IMR-90 (cell line): ENCODE measurements at regions not wholly inside any gene's neighbourhood (a gene's known extent, or its start where the extent isn't known, plus 50 kb on each side); places are given as distances from the start of the nearest gene placed in this dataset.

Source experiments
- ATAC-seq: fragments of 200-7000 bp; cut with Tn5 transposase; 2 replicates; pipeline ENCODE4 v1.9.1; 2020; ENCODE audit warnings: low read depth, mild to moderate bottlenecking, moderate library complexity
- BruUV-seq: library from RNA; stranded (reverse); fragments of 400-500 nt; replicated peaks from 2 replicates; lab custom pipeline; 2021; lab: Mats Ljungman, UMichigan
- CTCF ChIA-PET: fragments of 300-600 bp; formaldehyde crosslinking; extraction: SDS; loops from one replicate; lab custom pipeline; 2021; ENCODE audit warnings: antibody characterized with exemption; lab: Yijun Ruan, JAX
- POLR2A ChIA-PET: fragments of 300-600 bp; sonication (Branson Sonifier 250); formaldehyde crosslinking; loops from one replicate; lab custom pipeline; 2022; ENCODE audit warnings: antibody characterized with exemption; ENCODE audit not compliant: unreplicated experiment; lab: Charles Lee
- DNase-seq: peaks from one replicate; pipeline ENCODE4 v3.0.0; 2013
- H2AFZ ChIP-seq: replicated peaks from 2 replicates; pipeline ENCODE3; 2013; ENCODE audit warnings: low read length, mild to moderate bottlenecking; ENCODE audit not compliant: poor library complexity
- H2AK5ac ChIP-seq: 2 replicates; pipeline ENCODE4 v1.6.1; 2013; ENCODE audit warnings: low read depth, low read length, inconsistent platforms
- H2AK9ac ChIP-seq: replicated peaks from 2 replicates; pipeline ENCODE3; 2013; ENCODE audit warnings: mild to moderate bottlenecking, low read depth, low read length, moderate library complexity; ENCODE audit not compliant: poor library complexity
- H2BK120ac ChIP-seq: 2 replicates; pipeline ENCODE4 v1.6.1; 2013; ENCODE audit warnings: low read depth, low read length, inconsistent platforms
- H2BK15ac ChIP-seq: 3 replicates; pipeline ENCODE4 v1.6.1; 2013; ENCODE audit warnings: low read depth, low read length, inconsistent platforms
- H2BK20ac ChIP-seq: 2 replicates; pipeline ENCODE4 v1.6.1; 2013; ENCODE audit warnings: low read depth, mild to moderate bottlenecking, inconsistent platforms, low read length, moderate library complexity
- H2BK5ac ChIP-seq: 2 replicates; pipeline ENCODE4 v1.6.1; 2013; ENCODE audit warnings: mild to moderate bottlenecking, low read depth, low read length, inconsistent platforms; ENCODE audit not compliant: poor library complexity, severe bottlenecking
- H3K14ac ChIP-seq: replicated peaks from 2 replicates; pipeline ENCODE4 v1.6.1; 2013; ENCODE audit warnings: low read depth, low read length, inconsistent platforms
- H3K18ac ChIP-seq: 2 replicates; pipeline ENCODE4 v1.6.1; 2013; ENCODE audit warnings: low read depth, low read length, control low read depth
- H3K23ac ChIP-seq: 2 replicates; pipeline ENCODE4 v1.6.1; 2013; ENCODE audit warnings: low read depth, low read length, inconsistent platforms
- H3K27ac ChIP-seq: 2 replicates; pipeline ENCODE4 v1.5.1; 2013; ENCODE audit warnings: mild to moderate bottlenecking, control low read depth, low read length; ENCODE audit not compliant: insufficient read depth
- H3K27me3 ChIP-seq: 2 replicates; pipeline ENCODE4 v1.6.1; 2013; ENCODE audit warnings: low read length; ENCODE audit not compliant: control insufficient read depth, insufficient read depth
- H3K36me3 ChIP-seq: 2 replicates; pipeline ENCODE4 v1.6.1; 2013; ENCODE audit warnings: low read length, mixed read lengths; ENCODE audit not compliant: control insufficient read depth, insufficient read depth
- H3K4ac ChIP-seq: 2 replicates; pipeline ENCODE4 v1.6.1; 2013; ENCODE audit warnings: low read depth, low read length, inconsistent platforms
- H3K4me1 ChIP-seq: 2 replicates; pipeline ENCODE4 v1.6.1; 2013; ENCODE audit warnings: low read length, mixed read lengths; ENCODE audit not compliant: control insufficient read depth, insufficient read depth
- H3K4me2 ChIP-seq: 2 replicates; pipeline ENCODE4 v1.6.1; 2013; ENCODE audit warnings: low read depth, mild to moderate bottlenecking, control low read depth, low read length, moderate library complexity
- H3K4me3 ChIP-seq: 2 replicates; pipeline ENCODE4 v1.5.1; 2013; ENCODE audit warnings: low read depth, mild to moderate bottlenecking, control low read depth, low read length, moderate library complexity; ENCODE audit not compliant: insufficient read depth
- H3K56ac ChIP-seq: 2 replicates; pipeline ENCODE4 v1.6.1; 2013; ENCODE audit warnings: low read length, inconsistent platforms; ENCODE audit not compliant: insufficient read depth; ENCODE audit errors: extremely low read depth
- H3K79me1 ChIP-seq, 2 experiments: 2 replicates each; pipeline ENCODE4 v1.6.1; 2013; ENCODE audit warnings: low read length in 2 of 2, inconsistent platforms in 1 of 2, low read depth in 1 of 2
- H3K9ac ChIP-seq: 2 replicates; pipeline ENCODE4 v1.6.1; 2013; ENCODE audit warnings: low read depth, low read length, control low read depth
- H3K9me1 ChIP-seq: 2 replicates; pipeline ENCODE4 v1.6.1; 2013; ENCODE audit warnings: low read length, inconsistent platforms; ENCODE audit not compliant: insufficient read depth
- H3K9me3 ChIP-seq: 2 replicates; pipeline ENCODE4 v1.6.1; 2013; ENCODE audit warnings: low read length; ENCODE audit not compliant: control insufficient read depth, insufficient read depth
- H4K20me1 ChIP-seq: 2 replicates; pipeline ENCODE4 v1.6.1; 2013; ENCODE audit warnings: low read length, inconsistent platforms; ENCODE audit not compliant: insufficient read depth
- H4K5ac ChIP-seq: 2 replicates; pipeline ENCODE4 v1.6.1; 2013; ENCODE audit warnings: mild to moderate bottlenecking, low read depth, low read length, control low read depth
- H4K8ac ChIP-seq, 2 experiments: 2 replicates each; pipeline ENCODE4 v1.6.1; 2013; ENCODE audit warnings: low read depth in 2 of 2, low read length in 2 of 2, control low read depth in 1 of 2, inconsistent platforms in 1 of 2
- H4K91ac ChIP-seq: 2 replicates; pipeline ENCODE4 v1.6.1; 2013; ENCODE audit warnings: low read depth, low read length, inconsistent platforms; ENCODE audit not compliant: insufficient read depth
- BHLHE40 ChIP-seq: fragments of 150-350 bp; IDR thresholded peaks from 2 replicates; pipeline ENCODE4 v1.6.1; 2016; ENCODE audit warnings: mild to moderate bottlenecking, low read depth, low read length
- FOS ChIP-seq: fragments of 150-350 bp; IDR thresholded peaks from 2 replicates; pipeline ENCODE4 v1.6.1; 2016; ENCODE audit warnings: low read depth, low read length
- MAZ ChIP-seq: IDR thresholded peaks from 2 replicates; pipeline ENCODE4 v1.6.1; 2012; ENCODE audit warnings: low read depth, mild to moderate bottlenecking, low read length, improper control_type of control experiment, moderate library complexity, borderline replicate concordance
- MXI1 ChIP-seq: IDR thresholded peaks from 2 replicates; pipeline ENCODE4 v1.6.1; 2012; ENCODE audit warnings: low read depth, mild to moderate bottlenecking, low read length, moderate library complexity, borderline replicate concordance
- POLR2A ChIP-seq: IDR thresholded peaks from 2 replicates; pipeline ENCODE4 v1.6.1; 2012; ENCODE audit warnings: mild to moderate bottlenecking, low read depth, low read length
- RCOR1 ChIP-seq: IDR thresholded peaks from 2 replicates; pipeline ENCODE4 v1.6.1; 2012; ENCODE audit warnings: mild to moderate bottlenecking, low read length, improper control_type of control experiment; ENCODE audit not compliant: insufficient replicate concordance
- RFX5 ChIP-seq: IDR thresholded peaks from 2 replicates; pipeline ENCODE4 v1.8.0; 2012; ENCODE audit warnings: low read depth, mild to moderate bottlenecking, low read length, moderate library complexity
- SMC3 ChIP-seq: fragments of 150-350 bp; IDR thresholded peaks from 2 replicates; pipeline ENCODE4 v1.6.1; 2016; ENCODE audit warnings: low read depth, mild to moderate bottlenecking, antibody characterized with exemption, low read length, moderate library complexity
- USF2 ChIP-seq: fragments of 150-350 bp; IDR thresholded peaks from 2 replicates; pipeline ENCODE4 v1.6.1; 2017; ENCODE audit warnings: mild to moderate bottlenecking, antibody characterized with exemption, low read length, low read depth
- dilution Hi-C: fragments of 300-500 bp; cut with HindIII; formaldehyde crosslinking; loops from one replicate; pipeline ENCODE4 v1.14.3; 2018; ENCODE audit warnings: low sequenced_read_pairs; ENCODE audit not compliant: unreplicated experiment
- in situ Hi-C: fragments of 300-500 bp; cut with MboI; formaldehyde crosslinking; loops from 3 replicates; pipeline ENCODE4 v1.14.3; 2019; ENCODE audit warnings: low sequenced_read_pairs, inconsistent platforms, mixed read lengths
- intact Hi-C: fragments of 100-400 bp; cut with micrococcal nuclease; formaldehyde crosslinking; loops from 2 replicates; pipeline ENCODE4 v1.10.0; 2022

GRCh38 chr13:72462166-72462565 lies 265.3 kb downstream of the MZT1 start:
- no peak overlapping the region for H3K4ac ChIP-seq
- H3K27ac ChIP-seq: no peak overlapping the region
- H2AK5ac ChIP-seq: no peak overlapping the region
- H2BK15ac ChIP-seq: no peak overlapping the region
- no peak overlapping the region for H3K23ac ChIP-seq
- H3K9ac ChIP-seq: no peak overlapping the region
- dilution Hi-C loops (no loop called here), intact Hi-C loops (no loop called here), in situ Hi-C loops (no loop called here)
- H3K4me3 ChIP-seq: no peak overlapping the region
- no peak overlapping the region for H2BK20ac ChIP-seq
- H3K4me2 ChIP-seq: no peak overlapping the region
- no peaks in the 10 kb centered on the region for H4K20me1 ChIP-seq
- no peaks in the 10 kb centered on the region for H3K27me3 ChIP-seq
- H4K8ac ChIP-seq: no peak overlapping the region
- no peaks in the 10 kb centered on the region for H3K9me3 ChIP-seq
- H3K4me1 ChIP-seq: no peaks in the 10 kb centered on the region
- no peak overlapping the region for H3K18ac ChIP-seq
- ATAC-seq: no peak
- ChIA-PET CTCF (no interaction called here), POLR2A (no interaction called here)
- H2AFZ ChIP-seq: no peak overlapping the region
- H2BK5ac ChIP-seq: no peak overlapping the region
- no peaks in the 10 kb centered on the region for H3K79me1 ChIP-seq
- H2BK120ac ChIP-seq: no peak overlapping the region
- no peak overlapping the region for H3K56ac ChIP-seq
- no peak overlapping the region for H3K14ac ChIP-seq
- no peaks in the 10 kb centered on the region for H3K36me3 ChIP-seq
- TF ChIP-seq RFX5 (no peak), RCOR1 (no peak), FOS (no peak), MAZ (no peak), MXI1 (no peak), BHLHE40 (no peak), SMC3 (no peak), USF2 (no peak), POLR2A (no peak)
- no peaks in the 10 kb centered on the region for H3K9me1 ChIP-seq
- no peak overlapping the region for H4K5ac ChIP-seq
- no peak overlapping the region for H2AK9ac ChIP-seq
- BruUV-seq: no TSS peak
- DNase-seq: no peak
- H4K91ac ChIP-seq: no peak overlapping the region
